Gastrocnemius medialis (tissue), 4 donors: ENCODE measurements at regions not wholly inside any gene's neighbourhood (a gene's known extent, or its start where the extent isn't known, plus 50 kb on each side); places are given as distances from the start of the nearest gene placed in this dataset.

ENCODE experiments used
- CTCF ChIP-seq, 5 experiments: fragments of 450-650 bp in 3 of 5; fragments of 200-600 bp in 2 of 5; sonication (generic) in 2 of 5; IDR thresholded peaks in 4 of 5; conservative IDR thresholded peaks in 1 of 5; 1 replicate in 4 of 5; 2 replicates in 1 of 5; pipeline ENCODE4 v1.5.1; 2016 to 2019; ENCODE audit warnings: antibody characterized with exemption in 5 of 5, mild to moderate bottlenecking in 3 of 5, moderate library complexity in 3 of 5
- POLR2A ChIP-seq, 2 donors: fragments of 450-650 bp; IDR thresholded peaks; one replicate each; pipeline ENCODE4 v1.6.1; 2017; ENCODE audit warnings: antibody characterized with exemption in 2 of 2, mild to moderate bottlenecking in 2 of 2, moderate library complexity in 2 of 2

GRCh38 chr11:129733981-129734380, 81.7 kb upstream of the TMEM45B start:
- TF ChIP-seq CTCF (IDR thresholded peaks at IDR 0.05 in 4 of 5, conservative IDR thresholded peaks at IDR 0.05 in 1 of 5) (no peak), POLR2A (IDR thresholded peaks at IDR 0.05) (no peak)
